ENCODE measurements at regions not wholly inside any gene's neighbourhood (a gene's known extent, or its start where the extent isn't known, plus 50 kb on each side); places are given as distances from the start of the nearest gene placed in this dataset.

- H3K4me3 ChIP-seq (ENCODE audit: low read depth, low read length) = no peak overlapping the region
- no peak overlapping the region for H3K27ac ChIP-seq (ENCODE audit: extremely low read depth, low read depth, low read length)
- ChIA-PET CTCF (no interaction called here), POLR2A (no interaction called here)
- no peaks in the 10 kb centered on the region for H3K4me1 ChIP-seq (ENCODE audit: control insufficient read depth, insufficient read depth, low read length)
- H3K9me3 ChIP-seq (ENCODE audit: control insufficient read depth, insufficient read depth, low read depth, low read length) = no peaks in the 10 kb centered on the region
- TF ChIP-seq TRIM28 (IDR thresholded peaks at IDR 0.05; ENCODE audit: borderline replicate concordance, low read length) (no peak), ZNF10 (tag by site-specific recombination; IDR thresholded peaks at IDR 0.05) (no peak), ZBTB20 (tag by site-specific recombination; IDR thresholded peaks at IDR 0.05) (no peak), ZNF394 (tag by site-specific recombination; IDR thresholded peaks at IDR 0.05; ENCODE audit: borderline replicate concordance) (no peak), ZNF555 (tag by site-specific recombination; conservative IDR thresholded peaks at IDR 0.05) (no peak), ZNF785 (tag by site-specific recombination; IDR thresholded peaks at IDR 0.05) (no peak), KLF8 (tag by site-specific recombination; IDR thresholded peaks at IDR 0.05) (no peak), ZNF155 (tag by site-specific recombination; IDR thresholded peaks at IDR 0.05) (no peak), ZNF23 (tag by site-specific recombination; IDR thresholded peaks at IDR 0.05; ENCODE audit: borderline replicate concordance) (no peak), KLF16 (tag by site-specific recombination; IDR thresholded peaks at IDR 0.05) (no peak)
- TF ChIP-seq, protein P1, sequence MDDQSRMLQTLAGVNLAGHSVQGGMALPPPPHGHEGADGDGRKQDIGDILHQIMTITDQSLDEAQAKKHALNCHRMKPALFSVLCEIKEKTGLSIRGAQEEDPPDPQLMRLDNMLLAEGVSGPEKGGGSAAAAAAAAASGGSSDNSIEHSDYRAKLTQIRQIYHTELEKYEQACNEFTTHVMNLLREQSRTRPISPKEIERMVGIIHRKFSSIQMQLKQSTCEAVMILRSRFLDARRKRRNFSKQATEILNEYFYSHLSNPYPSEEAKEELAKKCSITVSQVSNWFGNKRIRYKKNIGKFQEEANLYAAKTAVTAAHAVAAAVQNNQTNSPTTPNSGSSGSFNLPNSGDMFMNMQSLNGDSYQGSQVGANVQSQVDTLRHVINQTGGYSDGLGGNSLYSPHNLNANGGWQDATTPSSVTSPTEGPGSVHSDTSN (CRISPR knock-in tag; IDR thresholded peaks at IDR 0.05) = no peak
- H3K36me3 ChIP-seq (ENCODE audit: control insufficient read depth in 2 of 2, insufficient read depth in 1 of 2, low read length in 2 of 2) = no peaks in the 10 kb centered on the region
Measured at GRCh38 chr13:50284540-50284939, 269.3 kb downstream of the KCNRG start.

- no peak overlapping the region for H3K27ac ChIP-seq (ENCODE audit: extremely low read depth, low read depth, low read length)
- no peaks in the 10 kb centered on the region for H3K9me3 ChIP-seq (ENCODE audit: control insufficient read depth, insufficient read depth, low read depth, low read length)
- ChIA-PET POLR2A (no interaction called here), CTCF (no interaction called here)
- no peaks in the 10 kb centered on the region for H3K36me3 ChIP-seq (ENCODE audit: control insufficient read depth in 2 of 2, insufficient read depth in 1 of 2, low read length in 2 of 2)
- H3K4me1 ChIP-seq (ENCODE audit: control insufficient read depth, insufficient read depth, low read length) = no peaks in the 10 kb centered on the region
- no peak overlapping the region for H3K4me3 ChIP-seq (ENCODE audit: low read depth, low read length)
- TF ChIP-seq ZNF394 (tag by site-specific recombination; IDR thresholded peaks at IDR 0.05; ENCODE audit: borderline replicate concordance) = no peak
- no peak for TF ChIP-seq GLIS2 (tag by site-specific recombination; IDR thresholded peaks at IDR 0.05)
- no peak for TF ChIP-seq ZNF560 (tag by site-specific recombination; IDR thresholded peaks at IDR 0.05; ENCODE audit: borderline replicate concordance)
- TF ChIP-seq BCL11B (tag by site-specific recombination; IDR thresholded peaks at IDR 0.05; ENCODE audit: low read depth) = no peak
- no peak for TF ChIP-seq GFI1B (tag by site-specific recombination; IDR thresholded peaks at IDR 0.05)
Measured at GRCh38 chr13:50285283-50285682, 270.0 kb downstream of the KCNRG start.

- Histone ChIP-seq H3K36me3 (ENCODE audit: control insufficient read depth in 2 of 2, insufficient read depth in 1 of 2, low read length in 2 of 2) (no peaks in the 10 kb centered on the region), H3K9me3 (ENCODE audit: control insufficient read depth, insufficient read depth, low read depth, low read length) (no peaks in the 10 kb centered on the region), H3K4me3 (ENCODE audit: low read depth, low read length) (no peak overlapping the region), H3K27ac (ENCODE audit: extremely low read depth, low read depth, low read length) (no peak overlapping the region), H3K4me1 (ENCODE audit: control insufficient read depth, insufficient read depth, low read length) (no peaks in the 10 kb centered on the region)
- ChIA-PET CTCF (no interaction called here), POLR2A (no interaction called here)
- TF ChIP-seq ZNF561 (tag by site-specific recombination; IDR thresholded peaks at IDR 0.05; ENCODE audit: borderline replicate concordance) (no peak), ZNF529 (tag by site-specific recombination; IDR thresholded peaks at IDR 0.05; ENCODE audit: insufficient replicate concordance) (no peak), MYNN (tag by site-specific recombination; IDR thresholded peaks at IDR 0.05; ENCODE audit: borderline replicate concordance) (no peak), IKZF3 (tag by site-specific recombination; IDR thresholded peaks at IDR 0.05) (no peak), ZNF394 (tag by site-specific recombination; IDR thresholded peaks at IDR 0.05; ENCODE audit: borderline replicate concordance) (no peak), ZNF140 (tag by site-specific recombination; IDR thresholded peaks at IDR 0.05) (no peak), ELK4 (IDR thresholded peaks at IDR 0.05; ENCODE audit: borderline replicate concordance, low read depth, low read length) (no peak), GLI2 (tag by site-specific recombination; IDR thresholded peaks at IDR 0.05; ENCODE audit: borderline replicate concordance, low read depth) (no peak), ZSCAN23 (tag by site-specific recombination; IDR thresholded peaks at IDR 0.05) (no peak), ZNF624 (tag by site-specific recombination; IDR thresholded peaks at IDR 0.05) (no peak), ZNF292 (tag by site-specific recombination; IDR thresholded peaks at IDR 0.05; ENCODE audit: borderline replicate concordance, low read depth) (no peak), FEZF1 (tag by site-specific recombination; IDR thresholded peaks at IDR 0.05) (no peak), ZNF707 (tag by site-specific recombination; IDR thresholded peaks at IDR 0.05) (no peak), ZNF138 (tag by site-specific recombination; IDR thresholded peaks at IDR 0.05; ENCODE audit: borderline replicate concordance) (no peak), ZSCAN30 (tag by site-specific recombination; IDR thresholded peaks at IDR 0.05) (no peak), ZNF785 (tag by site-specific recombination; IDR thresholded peaks at IDR 0.05) (no peak), ZNF830 (tag by site-specific recombination; IDR thresholded peaks at IDR 0.05; ENCODE audit: low read depth) (no peak)
- TF ChIP-seq, protein P2, sequence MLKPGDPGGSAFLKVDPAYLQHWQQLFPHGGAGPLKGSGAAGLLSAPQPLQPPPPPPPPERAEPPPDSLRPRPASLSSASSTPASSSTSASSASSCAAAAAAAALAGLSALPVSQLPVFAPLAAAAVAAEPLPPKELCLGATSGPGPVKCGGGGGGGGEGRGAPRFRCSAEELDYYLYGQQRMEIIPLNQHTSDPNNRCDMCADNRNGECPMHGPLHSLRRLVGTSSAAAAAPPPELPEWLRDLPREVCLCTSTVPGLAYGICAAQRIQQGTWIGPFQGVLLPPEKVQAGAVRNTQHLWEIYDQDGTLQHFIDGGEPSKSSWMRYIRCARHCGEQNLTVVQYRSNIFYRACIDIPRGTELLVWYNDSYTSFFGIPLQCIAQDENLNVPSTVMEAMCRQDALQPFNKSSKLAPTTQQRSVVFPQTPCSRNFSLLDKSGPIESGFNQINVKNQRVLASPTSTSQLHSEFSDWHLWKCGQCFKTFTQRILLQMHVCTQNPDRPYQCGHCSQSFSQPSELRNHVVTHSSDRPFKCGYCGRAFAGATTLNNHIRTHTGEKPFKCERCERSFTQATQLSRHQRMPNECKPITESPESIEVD (tag by site-specific recombination; IDR thresholded peaks at IDR 0.05) = no peak
Measured at GRCh38 chr13:50286324-50286723, 271.1 kb downstream of the KCNRG start.

Measured in HEK293 (cell line).